PC-9 (cell line): ENCODE measurements at regions not wholly inside any gene's neighbourhood (a gene's known extent, or its start where the extent isn't known, plus 50 kb on each side); places are given as distances from the start of the nearest gene placed in this dataset.

Source experiments
- CTCF ChIP-seq: fragments of 200-600 bp; sonication (generic); conservative IDR thresholded peaks from 2 replicates; pipeline ENCODE4 v1.6.1; 2017; ENCODE audit warnings: mixed run types, antibody characterized with exemption, mild to moderate bottlenecking, moderate library complexity
- EZH2 ChIP-seq: fragments of 200-600 bp; sonication (generic); IDR thresholded peaks from 2 replicates; pipeline ENCODE4 v1.8.0; 2017; ENCODE audit warnings: antibody characterized with exemption, low read depth

DNA sequence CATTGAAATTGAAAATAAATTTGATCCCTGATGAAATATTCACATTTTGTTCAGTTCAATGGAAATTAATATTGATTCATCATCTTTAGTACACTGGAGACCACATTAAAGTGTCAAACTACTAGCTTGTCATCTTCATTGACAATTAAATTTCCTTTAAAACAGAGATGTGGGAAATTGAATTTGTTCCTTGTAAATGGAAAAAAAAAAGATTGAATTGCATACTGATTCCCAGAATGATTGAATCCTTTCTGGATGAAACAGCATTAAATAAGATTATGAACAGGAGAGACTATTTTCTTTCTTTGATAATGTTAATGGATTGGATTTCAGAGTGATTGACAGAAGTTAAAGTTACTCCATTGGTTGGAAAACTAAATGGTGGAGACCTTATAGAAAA, 241.3 kb upstream of the CNTNAP2 start:
- no peak for TF ChIP-seq CTCF
- TF ChIP-seq EZH2 = no peak
